ENCODE measurements at regions not wholly inside any gene's neighbourhood (a gene's known extent, or its start where the extent isn't known, plus 50 kb on each side); places are given as distances from the start of the nearest gene placed in this dataset.

GRCh38 chr12:85669911-85670310, 166.3 kb downstream of the RASSF9 start:
- H3K4me1 ChIP-seq (ENCODE audit: low read length): no peaks in the 10 kb centered on the region
- H3K27ac ChIP-seq (ENCODE audit: low read length): no peak overlapping the region
- TF ChIP-seq CTCF (IDR thresholded peaks at IDR 0.05; ENCODE audit: low read depth, low read length): no peak
- no peak overlapping the region for H3K9ac ChIP-seq (ENCODE audit: low read length)
- no peaks in the 10 kb centered on the region for H3K36me3 ChIP-seq (replicated peaks; ENCODE audit: low read depth, low read length)
- no peak overlapping the region for H3K4me2 ChIP-seq (ENCODE audit: low read length)
- no peaks in the 10 kb centered on the region for H4K20me1 ChIP-seq (ENCODE audit: insufficient read depth, low read length)
- H3K27me3 ChIP-seq (ENCODE audit: low read depth, low read length): no peaks in the 10 kb centered on the region
- H3K79me2 ChIP-seq (ENCODE audit: low read length): no peaks in the 10 kb centered on the region
- H3K4me3 ChIP-seq (ENCODE audit: low read length): no peak overlapping the region
- no peaks in the 10 kb centered on the region for H3K9me3 ChIP-seq (ENCODE audit: insufficient read depth, low read length)
- no peak overlapping the region for H2AFZ ChIP-seq (ENCODE audit: low read depth, low read length)

- no peaks in the 10 kb centered on the region for H3K4me1 ChIP-seq (ENCODE audit: low read length)
- H3K27me3 ChIP-seq (ENCODE audit: low read depth, low read length): no peaks in the 10 kb centered on the region
- H3K4me3 ChIP-seq (ENCODE audit: low read length): no peak overlapping the region
- no peak overlapping the region for H3K9ac ChIP-seq (ENCODE audit: low read length)
- H3K27ac ChIP-seq (ENCODE audit: low read length): no peak overlapping the region
- H3K36me3 ChIP-seq (replicated peaks; ENCODE audit: low read depth, low read length): no peaks in the 10 kb centered on the region
- no peaks in the 10 kb centered on the region for H3K9me3 ChIP-seq (ENCODE audit: insufficient read depth, low read length)
- H3K79me2 ChIP-seq (ENCODE audit: low read length): no peaks in the 10 kb centered on the region
- TF ChIP-seq EZH2phosphoT487 (IDR thresholded peaks at IDR 0.05; ENCODE audit: low read depth): no peak
- no peak for TF ChIP-seq CTCF (IDR thresholded peaks at IDR 0.05; ENCODE audit: low read depth, low read length)
- no peak overlapping the region for H2AFZ ChIP-seq (ENCODE audit: low read depth, low read length)
- no peak overlapping the region for H3K4me2 ChIP-seq (ENCODE audit: low read length)
- H4K20me1 ChIP-seq (ENCODE audit: insufficient read depth, low read length): no peaks in the 10 kb centered on the region
Measured at GRCh38 chr12:85672436-85672835, 163.8 kb downstream of the RASSF9 start.

- no peaks in the 10 kb centered on the region for H4K20me1 ChIP-seq (ENCODE audit: insufficient read depth, low read length)
- H3K36me3 ChIP-seq (replicated peaks; ENCODE audit: low read depth, low read length): no peaks in the 10 kb centered on the region
- no peaks in the 10 kb centered on the region for H3K27me3 ChIP-seq (ENCODE audit: low read depth, low read length)
- TF ChIP-seq CTCF (IDR thresholded peaks at IDR 0.05; ENCODE audit: low read depth, low read length): no peak
- TF ChIP-seq EZH2phosphoT487 (IDR thresholded peaks at IDR 0.05; ENCODE audit: low read depth): no peak
- no peak overlapping the region for H3K4me3 ChIP-seq (ENCODE audit: low read length)
- H3K4me2 ChIP-seq (ENCODE audit: low read length): no peak overlapping the region
- H3K9ac ChIP-seq (ENCODE audit: low read length): no peak overlapping the region
- no peak overlapping the region for H2AFZ ChIP-seq (ENCODE audit: low read depth, low read length)
- H3K27ac ChIP-seq (ENCODE audit: low read length): no peak overlapping the region
- H3K79me2 ChIP-seq (ENCODE audit: low read length): no peaks in the 10 kb centered on the region
- no peaks in the 10 kb centered on the region for H3K4me1 ChIP-seq (ENCODE audit: low read length)
- H3K9me3 ChIP-seq (ENCODE audit: insufficient read depth, low read length): no peaks in the 10 kb centered on the region
Measured at GRCh38 chr12:85673921-85674420, 162.2 kb downstream of the RASSF9 start.

- Histone ChIP-seq H3K36me3 (replicated peaks; ENCODE audit: low read depth, low read length) (no peaks in the 10 kb centered on the region), H2AFZ (ENCODE audit: low read depth, low read length) (no peak overlapping the region), H3K4me1 (ENCODE audit: low read length) (no peaks in the 10 kb centered on the region), H3K27ac (ENCODE audit: low read length) (no peak overlapping the region), H3K27me3 (ENCODE audit: low read depth, low read length) (no peaks in the 10 kb centered on the region), H4K20me1 (ENCODE audit: insufficient read depth, low read length) (no peaks in the 10 kb centered on the region), H3K79me2 (ENCODE audit: low read length) (no peaks in the 10 kb centered on the region), H3K9ac (ENCODE audit: low read length) (no peak overlapping the region), H3K9me3 (ENCODE audit: insufficient read depth, low read length) (peaks cover 4% of the 10 kb centered on the region; the same call in 1 of the 2 replicates), H3K4me3 (ENCODE audit: low read length) (no peak overlapping the region), H3K4me2 (ENCODE audit: low read length) (no peak overlapping the region)
- no peak for TF ChIP-seq CTCF (IDR thresholded peaks at IDR 0.05; ENCODE audit: low read depth, low read length)
- no peak for TF ChIP-seq EZH2phosphoT487 (IDR thresholded peaks at IDR 0.05; ENCODE audit: low read depth)
Measured at GRCh38 chr12:85676816-85677749, 159.1 kb downstream of the RASSF9 start.
